SK-N-SH treated with all-trans-retinoic acid at 6 μM for 48 hours (cell line): ENCODE measurements at regions not wholly inside any gene's neighbourhood (a gene's known extent, or its start where the extent isn't known, plus 50 kb on each side); places are given as distances from the start of the nearest gene placed in this dataset.

Source experiments
- ARNTL ChIP-seq: fragments of 450-650 bp; formaldehyde crosslinking; IDR thresholded peaks from 2 replicates; pipeline ENCODE4 v1.5.0; 2020; ENCODE audit warnings: low read depth, mild to moderate bottlenecking, moderate library complexity, borderline replicate concordance
- ESRRG ChIP-seq: fragments of 250-450 bp; sonication (Bioruptor Pico); IDR thresholded peaks from 2 replicates; pipeline ENCODE4 v1.6.1; 2021; ENCODE audit warnings: mild to moderate bottlenecking

DNA sequence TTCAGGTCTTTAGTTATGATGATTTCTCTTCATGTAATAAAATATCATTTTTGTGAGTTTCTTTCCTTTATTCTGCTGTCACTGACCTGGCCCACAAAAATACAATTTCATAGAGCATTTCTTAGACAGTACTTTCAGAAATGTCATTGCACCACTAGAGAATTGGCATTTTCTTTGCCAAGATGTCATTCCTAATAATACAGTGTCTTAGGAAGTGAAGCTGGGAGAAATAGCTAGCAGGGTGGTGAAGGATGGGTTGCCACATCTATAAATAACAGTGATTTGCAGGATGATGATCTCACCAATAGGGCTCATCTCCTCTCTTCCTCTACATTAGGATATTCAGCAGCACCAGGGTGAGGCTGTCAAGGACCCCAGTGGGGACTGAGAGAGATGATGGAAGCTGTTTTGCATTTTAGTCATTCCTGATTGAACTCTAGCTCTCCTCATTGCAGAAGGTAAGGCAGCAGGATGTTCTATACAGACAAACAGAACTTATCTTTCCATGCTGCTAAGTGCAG is 452.1 kb downstream of the NXPH1 start:
- TF ChIP-seq ESRRG (CRISPR knock-in tag) (no peak), ARNTL (no peak)
